NCI-H1694 (cell line): ENCODE measurements at regions not wholly inside any gene's neighbourhood (a gene's known extent, or its start where the extent isn't known, plus 50 kb on each side); places are given as distances from the start of the nearest gene placed in this dataset.

Experiments
- DNase-seq: peaks from one replicate; lab custom pipeline; 2025; lab: John Stamatoyannopoulos, UW

DNA sequence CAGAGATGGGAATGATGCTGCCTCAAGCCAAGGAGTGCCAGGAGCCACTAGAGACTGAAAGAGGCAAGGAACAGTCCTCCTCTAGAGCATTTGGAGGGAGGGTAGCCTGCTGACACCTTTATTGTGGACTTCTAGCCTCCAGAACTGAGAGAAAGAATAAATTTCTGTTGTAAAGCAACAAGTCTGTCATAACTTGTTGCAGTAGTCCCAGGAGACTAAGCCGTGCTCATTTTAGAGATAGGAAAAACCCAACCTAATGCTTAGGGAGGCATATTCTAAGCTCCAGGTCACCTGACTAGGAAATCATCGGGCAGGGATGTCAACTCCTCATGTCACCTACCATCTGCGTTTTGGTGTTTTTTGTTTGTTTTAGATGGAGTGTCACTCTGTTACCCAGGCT lies 345.4 kb upstream of the EEF2KMT start:
- no peak for DNase-seq

DNA sequence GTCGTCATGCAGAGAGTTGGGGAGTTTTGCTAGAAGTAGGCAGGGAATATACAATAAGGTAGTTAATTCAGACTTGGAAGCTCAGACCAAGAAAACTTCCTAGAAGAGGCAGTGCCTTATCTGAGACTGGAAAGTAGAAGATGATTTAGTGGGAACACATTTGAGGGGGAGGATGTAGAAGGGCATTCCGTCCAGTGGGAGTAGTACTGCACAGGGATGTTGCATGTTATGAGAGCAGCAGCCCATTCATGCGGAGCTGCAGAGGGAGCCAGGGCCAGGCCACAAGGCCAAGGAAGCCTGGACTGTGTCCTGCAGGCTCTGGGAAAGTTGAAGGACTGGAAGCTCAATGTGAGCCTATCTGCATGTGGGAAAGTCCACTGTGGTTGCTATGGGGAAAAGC lies 344.5 kb upstream of the EEF2KMT start:
- no peak for DNase-seq

DNA sequence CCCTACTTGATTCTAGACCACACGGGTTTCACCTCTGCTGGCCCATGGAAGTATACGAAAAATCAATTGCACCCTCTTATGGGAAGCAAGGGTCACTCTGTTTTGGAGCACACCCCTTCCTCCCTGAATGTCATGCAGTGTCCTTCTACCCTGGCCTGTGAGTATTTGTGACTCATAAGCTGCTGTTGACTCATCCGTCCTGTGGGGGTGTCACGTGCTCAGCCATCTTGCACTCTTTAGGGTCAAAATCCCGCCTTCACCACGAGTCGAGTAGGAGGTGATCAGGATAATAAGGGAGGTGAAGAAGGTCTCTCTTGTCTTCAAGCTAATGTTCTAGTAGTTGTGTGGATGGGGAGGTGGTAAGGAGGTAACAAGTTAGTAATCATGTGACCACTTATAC lies 341.0 kb upstream of the EEF2KMT start:
- DNase-seq = no peak

DNA sequence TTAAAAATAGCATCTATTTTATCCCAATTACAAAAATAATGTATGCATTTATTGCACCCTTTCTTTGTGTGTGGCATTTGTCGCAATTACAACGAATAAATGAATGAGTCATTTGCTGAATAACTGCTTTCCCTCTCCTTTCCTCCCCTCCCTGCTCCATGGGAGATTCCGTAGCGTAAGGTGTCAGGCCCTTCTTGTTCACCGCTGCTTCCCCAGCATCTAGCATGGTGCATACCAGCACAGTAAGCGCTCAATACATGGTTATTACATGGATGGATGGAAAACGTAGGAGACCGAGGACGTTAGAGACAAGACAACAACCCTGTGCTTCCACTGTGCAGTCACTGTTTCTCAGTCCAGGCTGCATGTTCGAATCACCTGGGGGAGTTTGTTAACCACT lies 336.0 kb upstream of the EEF2KMT start:
- DNase-seq = no peak

DNA sequence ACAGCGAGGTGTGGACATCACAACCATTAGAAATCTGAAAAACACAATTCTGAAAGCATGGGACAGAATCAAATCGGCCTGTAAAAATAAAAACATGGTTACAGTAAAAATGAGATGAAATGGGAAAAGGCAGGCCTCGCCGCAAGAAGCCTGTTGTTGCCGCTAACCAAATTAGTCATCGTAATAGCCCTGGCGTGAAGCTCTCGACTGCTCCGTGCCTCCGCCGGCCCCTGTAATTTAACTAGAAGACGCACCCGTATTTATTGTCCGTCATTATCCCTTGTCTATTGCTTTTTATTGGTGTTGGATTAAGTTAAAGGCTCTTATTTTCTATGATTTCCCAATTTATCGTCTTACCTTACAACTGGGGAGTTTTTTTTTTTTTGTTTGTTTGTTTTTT lies 334.6 kb upstream of the EEF2KMT start:
- DNase-seq = no peak

DNA sequence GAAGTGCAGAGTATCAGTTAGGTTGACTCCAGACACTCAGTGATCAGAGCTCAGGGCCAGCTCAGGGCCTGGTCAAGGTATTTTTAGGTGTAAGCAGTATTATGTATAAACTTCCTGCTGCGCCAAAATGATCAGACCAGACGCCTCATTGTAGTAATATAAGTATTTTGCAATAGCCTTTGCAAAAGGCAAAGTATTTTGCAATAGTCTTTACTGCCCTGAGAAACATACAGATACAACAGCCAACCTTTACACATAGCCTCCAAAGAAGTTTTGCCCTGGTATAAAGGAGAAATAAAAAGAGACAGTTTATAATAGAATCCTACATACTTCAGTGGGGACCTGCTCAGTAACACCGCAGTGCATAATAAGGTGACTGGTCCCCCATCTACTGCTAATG lies 333.0 kb upstream of the EEF2KMT start:
- DNase-seq = no peak

DNA sequence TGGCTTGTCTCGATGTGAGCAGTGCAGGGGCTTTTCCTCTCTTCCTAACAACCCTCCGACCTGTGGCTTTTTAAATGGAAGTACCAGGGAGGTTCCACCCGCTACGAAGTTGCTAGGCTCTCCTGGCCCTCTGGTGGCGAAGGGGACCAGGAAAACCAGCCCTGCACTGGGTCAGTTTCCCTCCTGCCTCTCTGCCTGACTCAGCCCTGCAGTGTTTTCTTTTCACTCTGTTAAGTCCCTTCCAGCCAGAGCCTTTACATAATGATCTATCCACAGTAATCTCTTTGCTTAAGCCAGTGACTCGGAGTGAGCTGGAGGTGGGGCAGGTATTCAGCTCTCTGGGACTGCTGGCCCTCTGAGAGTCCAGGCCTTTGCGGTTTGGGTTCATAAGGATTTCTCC lies 331.3 kb upstream of the EEF2KMT start:
- no peak for DNase-seq

DNA sequence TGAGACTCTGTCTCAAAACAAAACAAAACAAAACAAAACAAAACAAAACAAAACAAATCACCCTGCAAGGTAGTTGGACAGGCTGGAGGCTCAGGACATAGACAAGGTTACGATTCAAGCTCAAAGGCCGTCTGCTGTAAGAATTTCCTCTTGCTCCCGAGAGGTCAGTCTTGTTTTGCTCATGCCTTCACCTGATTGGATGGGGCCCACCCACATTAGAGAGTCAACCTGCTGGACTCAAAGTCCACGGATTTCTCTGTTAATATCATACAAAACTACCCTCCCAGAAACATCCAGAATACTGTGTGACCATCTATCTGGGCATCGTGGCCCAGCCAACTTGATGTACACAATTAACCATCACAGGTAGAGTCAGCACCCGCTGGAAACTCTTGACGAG lies 330.0 kb upstream of the EEF2KMT start:
- DNase-seq = no peak

DNA sequence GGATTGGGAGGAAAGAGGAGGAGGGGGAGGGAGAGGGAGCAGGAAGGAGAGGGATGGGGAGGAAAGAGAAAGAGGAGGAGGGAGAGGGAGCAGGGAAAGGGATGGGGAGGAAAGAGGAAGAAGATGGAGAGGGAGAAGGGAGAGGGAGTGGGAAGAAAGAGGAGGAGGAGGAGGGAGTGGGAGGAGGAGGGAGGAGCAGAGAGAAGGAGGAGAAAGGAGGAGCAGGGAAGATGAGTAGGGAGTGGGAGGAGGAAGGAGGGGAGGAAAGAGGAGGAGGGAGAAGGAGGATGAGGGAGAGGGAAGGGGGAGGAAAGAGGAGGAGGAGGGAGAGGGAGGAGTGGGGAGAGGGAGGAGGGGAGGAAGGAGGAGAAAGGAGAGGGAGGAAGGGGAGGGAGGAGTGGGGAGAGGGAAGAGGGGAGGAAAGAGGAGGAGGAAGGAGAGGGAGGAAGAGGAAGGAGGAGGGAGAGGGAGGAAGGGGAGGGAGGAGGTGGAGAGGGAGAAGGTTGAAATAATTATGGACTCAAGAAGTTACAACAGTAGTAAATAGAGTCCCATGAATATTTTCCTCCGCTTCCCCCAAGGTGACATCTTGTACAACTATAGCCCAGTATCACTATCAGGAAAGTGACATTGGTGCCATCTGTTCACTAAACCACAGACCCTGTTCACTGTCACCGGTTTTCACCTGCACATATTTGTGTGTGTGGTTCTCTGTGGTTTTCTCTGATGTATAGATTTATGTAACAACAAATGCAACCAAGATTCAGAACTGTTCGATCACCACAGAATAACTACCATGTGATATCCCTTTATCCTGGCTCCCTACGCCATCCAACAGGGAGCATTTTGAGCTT lies 325.3 kb upstream of the EEF2KMT start:
- no peak for DNase-seq

DNA sequence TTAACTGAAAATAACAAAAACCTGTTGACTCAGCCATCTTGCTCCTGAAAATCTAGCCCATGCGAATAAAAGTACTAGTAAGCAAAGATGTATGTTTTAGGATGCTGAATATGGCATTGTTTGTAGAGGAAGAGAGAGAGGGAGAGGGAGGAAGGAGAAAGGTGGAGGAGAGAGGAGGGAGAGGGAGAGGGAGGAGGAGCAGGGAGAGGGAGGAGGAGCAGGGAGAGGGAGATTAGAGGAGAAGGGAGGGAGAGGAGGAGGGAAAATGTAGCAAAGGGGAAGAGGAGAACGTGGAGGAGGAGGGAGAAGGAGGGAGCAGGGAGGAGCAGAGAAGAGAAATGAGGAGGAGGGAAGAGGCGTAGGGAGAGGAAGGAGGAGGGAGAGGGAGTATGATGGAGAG lies 324.5 kb upstream of the EEF2KMT start:
- DNase-seq = no peak

DNA sequence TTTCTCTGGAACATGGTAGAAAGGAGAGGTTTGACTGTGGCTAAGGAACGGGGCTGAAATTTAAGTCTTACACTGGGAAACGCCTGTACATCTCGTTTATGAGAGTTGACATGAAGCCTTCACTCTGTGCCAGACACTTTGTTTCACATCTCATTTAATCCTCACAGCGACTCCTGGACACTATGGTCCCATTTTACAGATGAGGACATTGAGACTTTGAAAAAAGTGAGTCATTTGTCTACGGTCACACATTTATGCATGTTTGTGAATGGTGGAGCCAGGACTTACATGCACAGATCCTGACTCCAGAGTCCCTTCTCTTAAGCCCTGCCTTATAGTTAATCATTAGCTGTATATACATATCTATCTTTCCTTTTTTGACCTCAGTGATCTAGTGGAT lies 318.4 kb upstream of the EEF2KMT start:
- no peak for DNase-seq

DNA sequence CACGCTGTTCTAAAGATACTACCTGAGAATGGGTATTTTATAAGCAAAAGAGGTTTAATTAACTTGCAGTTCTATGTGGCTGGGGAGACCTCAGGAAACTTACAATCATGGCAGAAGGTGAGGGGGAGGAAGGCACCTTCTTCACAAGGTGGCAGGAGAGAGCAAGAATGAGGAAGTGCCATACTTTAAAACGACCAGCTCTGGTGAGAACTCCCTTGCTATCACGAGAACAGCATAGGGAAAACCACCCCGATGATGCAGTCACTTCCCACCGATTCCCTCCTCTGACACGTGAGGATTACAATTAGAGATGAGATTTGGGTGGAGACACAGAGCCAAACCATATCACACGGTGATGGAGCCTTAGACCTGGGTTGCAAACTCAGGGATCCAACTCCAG lies 317.5 kb upstream of the EEF2KMT start:
- no peak for DNase-seq

DNA sequence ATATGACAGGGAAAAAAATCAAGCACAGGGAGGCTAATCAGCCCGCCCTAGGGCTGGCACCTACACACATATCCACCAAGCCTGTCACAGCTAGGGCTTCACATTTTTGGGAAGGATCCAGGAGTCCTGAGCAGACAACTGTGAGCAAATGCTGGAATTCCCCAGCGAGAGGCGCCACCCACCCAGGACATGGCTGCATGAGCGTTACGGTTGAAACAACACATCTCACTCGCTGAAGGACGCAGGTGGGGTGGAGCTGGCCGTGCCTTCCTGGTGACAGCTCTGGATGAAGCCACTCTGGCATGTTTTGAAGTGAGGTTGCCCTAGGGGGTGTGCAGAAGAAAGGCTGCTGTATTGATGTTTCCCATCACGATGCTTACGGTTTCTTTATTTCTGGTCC lies 315.1 kb upstream of the EEF2KMT start:
- DNase-seq = no peak

DNA sequence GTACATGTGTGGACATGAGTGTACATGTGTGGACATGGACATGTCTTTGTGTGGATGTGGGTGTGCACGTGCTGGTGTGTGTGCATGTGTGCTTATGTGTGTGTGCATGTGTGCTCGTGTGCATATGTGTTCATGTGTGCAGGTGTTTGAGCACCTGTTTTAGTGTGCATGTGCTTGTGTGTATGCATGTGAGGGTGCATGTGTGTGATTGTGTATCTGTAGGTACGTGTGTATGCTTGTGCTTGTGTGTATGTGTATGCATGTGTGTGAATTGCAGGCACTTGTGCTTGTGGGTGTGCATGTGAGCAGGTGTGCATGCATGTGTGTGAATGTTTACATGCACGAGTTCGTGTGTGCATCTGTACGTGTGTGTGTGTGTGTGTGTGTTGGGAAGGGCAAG lies 300.6 kb upstream of the EEF2KMT start:
- no peak for DNase-seq

DNA sequence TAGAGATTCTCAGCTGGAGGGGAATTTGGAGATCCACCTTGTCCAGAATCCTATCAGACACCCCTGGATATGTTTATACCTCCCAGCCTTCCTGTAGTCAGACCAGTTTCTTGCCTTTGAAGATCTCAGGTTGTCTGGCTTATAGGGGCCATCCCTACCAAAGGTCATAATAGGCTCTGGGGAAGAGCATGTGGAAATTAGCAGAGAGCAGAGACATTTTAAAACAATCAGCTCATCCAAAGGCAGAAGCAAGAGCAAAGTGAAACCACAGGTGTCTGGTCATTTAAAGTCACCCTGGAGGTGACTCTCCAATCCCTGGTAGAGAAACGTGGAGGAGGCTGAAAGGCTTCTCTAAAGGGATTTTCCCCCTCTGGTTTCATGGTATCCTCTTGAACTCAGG lies 299.3 kb upstream of the EEF2KMT start:
- no peak for DNase-seq

DNA sequence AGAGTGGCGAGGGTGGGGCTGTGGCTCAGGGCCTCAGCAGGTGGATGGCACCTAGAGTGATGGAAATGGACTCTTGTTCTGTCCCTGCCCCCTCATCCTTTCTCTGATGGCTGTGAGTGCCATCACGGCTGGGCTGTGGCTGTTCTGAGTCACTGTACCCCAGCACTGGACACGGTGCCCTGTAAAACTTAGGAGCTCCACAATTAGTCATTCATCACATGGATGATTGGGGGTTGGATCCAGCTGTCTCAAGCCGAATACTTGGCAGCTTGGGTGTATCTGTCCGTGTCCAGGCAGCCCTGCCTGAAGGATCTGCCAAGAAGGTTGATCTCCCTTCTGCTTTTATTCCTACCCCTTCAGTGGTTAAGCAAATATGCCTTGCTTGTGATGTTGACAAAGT lies 295.5 kb upstream of the EEF2KMT start:
- DNase-seq = no peak

DNA sequence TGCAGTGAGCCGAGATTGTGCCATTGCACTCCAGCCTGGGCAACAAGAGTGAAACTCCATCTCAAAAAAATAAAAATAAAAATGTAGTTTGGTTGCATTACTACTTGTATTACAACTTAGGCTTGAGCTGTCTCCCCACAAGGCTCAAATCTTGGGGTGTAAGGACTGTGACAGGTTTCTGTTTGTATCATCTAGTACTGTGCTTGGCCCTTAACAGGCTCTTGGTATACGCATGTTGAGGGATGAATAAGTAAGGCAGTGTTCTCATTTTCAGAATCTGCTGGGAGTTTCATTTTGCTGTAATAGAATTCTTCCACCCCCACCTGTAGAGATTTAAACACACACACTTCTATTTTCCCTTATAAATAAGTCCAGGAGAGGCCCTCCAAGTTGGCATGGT lies 289.4 kb upstream of the EEF2KMT start:
- no peak for DNase-seq

DNA sequence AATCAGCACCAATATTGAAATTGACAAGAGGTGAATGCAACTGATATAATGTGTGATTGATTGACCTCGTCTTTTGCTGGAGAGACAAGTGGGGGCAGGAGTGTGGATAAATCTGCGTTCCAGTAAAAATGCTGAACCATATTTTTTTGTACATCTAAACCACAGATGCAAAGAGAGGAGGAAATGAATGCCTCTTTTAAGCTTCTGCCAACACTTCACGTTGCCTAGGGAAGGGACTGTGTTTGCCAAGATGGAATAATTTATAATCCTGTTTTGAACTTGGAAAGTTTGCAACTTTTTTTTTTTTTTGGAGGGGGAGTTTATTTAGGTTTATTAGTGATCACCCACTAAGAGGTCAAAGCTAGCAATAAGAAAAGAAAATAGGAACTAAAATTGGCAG lies 288.2 kb upstream of the EEF2KMT start:
- no peak for DNase-seq

DNA sequence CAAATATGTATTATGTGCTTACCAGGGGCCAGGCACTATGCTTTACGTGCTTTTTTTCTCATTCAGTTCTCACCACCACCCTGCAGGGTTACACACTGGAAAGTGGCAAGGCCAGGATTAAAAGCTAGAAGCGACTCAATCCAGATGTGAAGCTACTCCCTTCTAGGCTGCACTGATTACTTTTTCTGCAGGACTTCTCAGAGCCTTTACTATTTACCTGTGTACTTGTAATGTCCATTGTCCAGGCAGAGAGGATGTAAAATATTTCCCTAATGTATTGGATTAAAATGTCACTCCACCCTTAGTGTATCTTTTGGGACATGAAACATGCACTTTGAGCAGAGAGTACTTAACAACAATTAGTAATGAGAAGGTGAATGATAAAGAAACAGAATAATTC lies 287.5 kb upstream of the EEF2KMT start:
- DNase-seq = no peak

DNA sequence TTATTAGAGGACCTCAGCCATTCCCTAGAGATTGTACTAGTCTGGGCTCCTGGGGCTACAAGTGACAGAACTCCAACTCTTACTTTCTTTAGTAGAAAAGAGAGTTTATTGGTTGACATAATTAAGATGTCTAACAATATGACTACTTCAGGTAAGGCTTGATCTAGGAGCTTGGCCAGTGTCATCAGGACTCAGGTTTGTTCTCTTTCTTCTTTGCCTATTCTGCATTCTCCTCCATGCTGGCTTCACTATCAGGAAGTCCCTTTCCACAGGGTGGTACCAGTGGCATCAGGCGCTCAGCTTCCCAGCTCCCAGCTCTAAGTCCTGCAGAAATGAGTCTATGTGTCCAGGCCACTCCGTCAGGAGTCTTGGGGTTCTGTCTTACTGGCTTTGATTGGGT lies 286.1 kb upstream of the EEF2KMT start:
- no peak for DNase-seq

DNA sequence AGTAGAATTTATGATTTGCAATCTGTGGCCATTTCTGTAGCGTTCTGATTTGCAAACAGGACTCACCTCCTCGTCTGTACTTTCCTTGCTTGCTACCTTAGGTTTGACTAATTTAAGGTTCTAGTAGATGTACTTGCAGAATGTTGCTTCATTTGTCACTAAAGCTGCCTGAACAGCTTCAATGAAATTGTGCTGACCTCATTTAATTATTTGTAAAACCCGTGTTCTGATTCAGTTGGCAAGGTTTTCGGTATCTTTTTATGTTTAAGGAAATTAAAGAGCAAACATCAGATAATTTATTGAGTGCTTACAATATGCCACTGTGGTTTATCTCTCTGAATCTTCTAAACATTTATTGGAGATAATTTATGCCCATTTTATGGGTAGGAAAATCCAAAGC lies 284.9 kb upstream of the EEF2KMT start:
- no peak for DNase-seq

DNA sequence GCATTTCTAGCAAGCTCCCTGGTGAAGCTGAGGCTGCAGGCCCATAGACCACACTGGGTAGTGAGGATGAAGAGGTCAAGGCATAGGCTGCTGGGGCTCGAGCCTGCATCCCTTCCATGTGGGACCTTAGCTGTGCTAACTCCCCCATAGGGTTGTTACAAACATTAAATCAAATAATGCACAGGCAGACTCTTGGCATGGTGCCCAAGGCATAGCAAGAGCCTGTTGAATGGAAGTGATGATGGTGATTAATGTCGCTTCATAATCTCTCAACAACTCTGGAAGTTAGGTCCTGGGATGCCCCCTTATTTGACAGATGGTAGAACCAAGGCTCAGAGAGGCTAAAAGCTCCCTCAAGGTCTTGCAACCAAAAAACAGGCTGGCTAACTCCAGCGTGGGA lies 283.9 kb upstream of the EEF2KMT start:
- no peak for DNase-seq

DNA sequence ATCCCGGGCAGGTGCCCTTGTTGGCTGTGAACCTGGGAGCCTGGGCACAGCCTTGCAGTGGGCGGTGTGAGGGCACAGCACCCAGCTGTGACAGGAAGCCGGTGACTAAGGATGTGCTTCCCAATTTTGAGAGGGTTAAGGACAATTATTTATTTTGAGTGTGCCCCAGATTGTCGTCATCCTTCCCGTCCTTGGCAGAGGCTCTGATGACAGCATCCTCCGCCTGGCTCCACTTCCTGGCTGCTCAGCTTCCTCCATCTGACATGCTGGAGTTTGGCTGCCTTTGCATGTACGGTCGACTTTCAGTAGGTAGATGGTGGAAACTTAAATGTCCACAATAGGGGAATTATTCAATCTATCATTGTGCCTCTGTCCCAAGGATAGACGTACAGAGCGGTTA lies 282.4 kb upstream of the EEF2KMT start:
- DNase-seq = no peak

DNA sequence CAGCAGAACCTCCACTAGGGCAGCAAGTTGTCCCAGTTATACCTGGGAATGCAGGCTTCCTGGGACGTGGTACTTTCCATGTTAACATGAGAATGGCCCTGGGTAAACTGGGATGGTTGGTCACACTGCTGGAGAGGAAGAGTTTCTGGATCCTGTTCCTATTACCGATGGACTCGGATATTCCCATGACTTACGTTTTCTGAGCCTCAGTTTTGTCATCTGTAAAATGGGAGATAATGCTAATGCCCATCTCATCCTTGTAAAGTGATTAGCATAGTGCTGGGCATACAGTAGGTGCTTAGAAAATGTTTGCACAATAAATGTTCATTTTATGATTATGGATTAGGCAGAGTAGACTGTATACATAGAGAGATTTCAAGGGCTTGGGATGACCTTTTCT lies 280.9 kb upstream of the EEF2KMT start:
- DNase-seq = no peak
